GM12878 (cell line): ENCODE measurements at regions not wholly inside any gene's neighbourhood (a gene's known extent, or its start where the extent isn't known, plus 50 kb on each side); places are given as distances from the start of the nearest gene placed in this dataset.

Experiments
- ATAC-seq: fragments of 200-7000 bp; cut with Tn5 transposase; 3 replicates; pipeline ENCODE4 v1.9.1; 2020; ENCODE audit warnings: mild to moderate bottlenecking, moderate library complexity
- BruUV-seq: library from RNA; stranded (reverse); fragments of 400-500 nt; replicated peaks from 2 replicates; lab custom pipeline; 2021; lab: Mats Ljungman, UMichigan
- CTCF ChIA-PET: fragments of 300-600 bp; sonication (Branson Sonifier 250); formaldehyde crosslinking; extraction: SDS; loops from one replicate; lab custom pipeline; 2021; ENCODE audit warnings: inconsistent platforms; lab: Yijun Ruan, JAX
- POLR2A ChIA-PET: fragments of 350-600 bp; formaldehyde crosslinking; extraction: SDS; loops from one replicate; lab custom pipeline; 2021; ENCODE audit warnings: inconsistent platforms; lab: Charles Lee
- RAD21 ChIA-PET: fragments of 300-600 bp; sonication (Branson Sonifier 250); formaldehyde crosslinking; loops from one replicate; lab custom pipeline; 2023; ENCODE audit warnings: antibody characterized with exemption; ENCODE audit not compliant: unreplicated experiment; lab: Charles Lee
- SMC1A ChIA-PET: fragments of 300-600 bp; sonication (Branson Sonifier 250); formaldehyde crosslinking; loops from one replicate; lab custom pipeline; 2023; ENCODE audit not compliant: unreplicated experiment, uncharacterized antibody; lab: Charles Lee
- DNase-seq: peaks from one replicate; pipeline ENCODE4 v3.0.0-alpha.2; 2011; ENCODE audit warnings: low read depth, low spot score
- FAIRE-seq: peaks from 3 replicates; lab custom pipeline; 2011; peaks lifted over from hg19 to GRCh38; lab: Jason Lieb, UNC
- H2AFZ ChIP-seq: 2 replicates; pipeline ENCODE4 v1.6.0; 2011; ENCODE audit warnings: low read depth, low read length, control low read depth; ENCODE audit not compliant: control insufficient read depth
- H3K27ac ChIP-seq: 2 replicates; pipeline ENCODE4 v1.5.1; 2011; ENCODE audit warnings: control low read depth; ENCODE audit not compliant: control insufficient read depth, insufficient read depth
- H3K27me3 ChIP-seq, 2 experiments: replicated peaks in 1 of 2; 2 replicates each; pipeline versions ENCODE4 v1.6.0 to v1.6.1; 2011; ENCODE audit warnings: low read length in 1 of 2; ENCODE audit not compliant: control insufficient read depth in 2 of 2, insufficient read depth in 2 of 2
- H3K36me3 ChIP-seq, 2 experiments: 2 replicates each; pipeline ENCODE4 v1.5.1; 2011; ENCODE audit warnings: low read length in 1 of 2; ENCODE audit not compliant: control insufficient read depth in 2 of 2, insufficient read depth in 2 of 2
- H3K4me1 ChIP-seq: 2 replicates; pipeline ENCODE4 v1.6.1; 2011; ENCODE audit warnings: mild to moderate bottlenecking, low read length, moderate library complexity, mixed read lengths; ENCODE audit not compliant: control insufficient read depth, insufficient read depth
- H3K4me2 ChIP-seq: 2 replicates; pipeline ENCODE4 v1.6.0; 2011; ENCODE audit warnings: control low read depth; ENCODE audit not compliant: control insufficient read depth, insufficient read depth
- H3K4me3 ChIP-seq: fragments of 200-600 bp; sonication (generic); 2 replicates; pipeline ENCODE4 v1.5.1; 2016
- H3K79me2 ChIP-seq: 2 replicates; pipeline ENCODE4 v1.6.0; 2011; ENCODE audit warnings: low read length; ENCODE audit not compliant: control insufficient read depth, insufficient read depth
- H3K9ac ChIP-seq: 2 replicates; pipeline ENCODE4 v1.8.0; 2011; ENCODE audit warnings: low read length, control low read depth, mixed read lengths; ENCODE audit not compliant: control insufficient read depth, insufficient read depth
- H3K9me3 ChIP-seq: replicated peaks from 3 replicates; pipeline ENCODE4 v1.5.1; 2011; ENCODE audit warnings: mild to moderate bottlenecking, low read length; ENCODE audit not compliant: control insufficient read depth, insufficient read depth
- H4K20me1 ChIP-seq: 2 replicates; pipeline ENCODE4 v1.6.0; 2011; ENCODE audit not compliant: control insufficient read depth, insufficient read depth
- CBFB ChIP-seq: IDR thresholded peaks from 2 replicates; pipeline ENCODE4 v1.6.1; 2016; ENCODE audit warnings: antibody characterized with exemption, low read depth
- CEBPB ChIP-seq, 2 experiments: fragments of 150-350 bp in 1 of 2; IDR thresholded peaks; 2 replicates each; pipeline ENCODE4 v1.6.1; 2012 to 2014; ENCODE audit warnings: low read depth in 2 of 2, low read length in 2 of 2, borderline replicate concordance in 1 of 2, inconsistent platforms in 1 of 2
- CTCF ChIP-seq, 3 experiments: IDR thresholded peaks in 2 of 3; conservative IDR thresholded peaks in 1 of 3; 2 replicates each; pipeline ENCODE4 v1.5.1; 2011; ENCODE audit warnings: low read depth in 3 of 3, low read length in 3 of 3, mild to moderate bottlenecking in 3 of 3, control low read depth in 2 of 3, moderate library complexity in 2 of 3, inconsistent platforms in 1 of 3, mixed read lengths in 1 of 3; ENCODE audit not compliant: control insufficient read depth in 2 of 3, insufficient read depth in 1 of 3; ENCODE audit errors: extremely low read depth in 1 of 3
- ELK1 ChIP-seq: IDR thresholded peaks from 2 replicates; pipeline ENCODE4 v1.6.1; 2012; ENCODE audit warnings: low read depth, low read length, improper control_type of control experiment
- HDAC6 ChIP-seq: fragments of 200-600 bp; sonication (generic); IDR thresholded peaks from one replicate; pipeline ENCODE4 v1.8.0; 2017; ENCODE audit warnings: antibody characterized with exemption; ENCODE audit not compliant: unreplicated experiment
- MTA2 ChIP-seq: fragments of 450-650 bp; IDR thresholded peaks from 2 replicates; pipeline ENCODE4 v1.6.1; 2016; ENCODE audit warnings: low read depth, mild to moderate bottlenecking, moderate library complexity
- NFXL1 ChIP-seq: fragments of 450-650 bp; IDR thresholded peaks from 2 replicates; pipeline ENCODE4 v1.6.1; 2017; ENCODE audit warnings: antibody characterized with exemption, mild to moderate bottlenecking, borderline replicate concordance
- POLR2AphosphoS2 ChIP-seq: IDR thresholded peaks from 2 replicates; pipeline ENCODE4 v1.6.1; 2011; ENCODE audit warnings: low read depth, mild to moderate bottlenecking, low read length, improper control_type of control experiment, moderate library complexity
- RB1 ChIP-seq: fragments of 450-650 bp; formaldehyde crosslinking; IDR thresholded peaks from 2 replicates; pipeline ENCODE4 v1.6.1; 2017; ENCODE audit warnings: mild to moderate bottlenecking, borderline replicate concordance
- STAT1 ChIP-seq: fragments of 450-650 bp; conservative IDR thresholded peaks from 2 replicates; pipeline ENCODE4 v1.6.1; 2014; ENCODE audit warnings: antibody characterized with exemption, mild to moderate bottlenecking
- SUZ12 ChIP-seq: fragments of 200-600 bp; sonication (generic); IDR thresholded peaks from one replicate; pipeline ENCODE4 v1.6.1; 2018; ENCODE audit warnings: antibody characterized with exemption, mild to moderate bottlenecking; ENCODE audit not compliant: unreplicated experiment
- WGBS: methylation state at CpG from one replicate; pipeline ENCODE4 v1.1.6; 2016; ENCODE audit warnings: low lambda C conversion rate; ENCODE audit not compliant: insufficient replicate concordance, insufficient coverage; ENCODE audit errors: missing lambda C conversion rate; 5-methylcytosine and 5-hydroxymethylcytosine counted together
- in situ Hi-C: fragments of 300-500 bp; cut with MboI; formaldehyde crosslinking; loops from 9 replicates; pipeline ENCODE4 v1.14.3; 2018; ENCODE audit warnings: mixed read lengths
- intact Hi-C: fragments of 100-400 bp; cut with micrococcal nuclease; formaldehyde crosslinking; loops from one replicate; pipeline ENCODE4 v1.14.2; 2022; ENCODE audit not compliant: unreplicated experiment

GRCh38 chr22:48884324-48884723, 943.3 kb downstream of the BRD1 start:
- no peak overlapping the region for H3K4me2 ChIP-seq
- H3K79me2 ChIP-seq = no peaks in the 10 kb centered on the region
- TF ChIP-seq NFXL1 (no peak), STAT1 (no peak), ELK1 (no peak), CEBPB (IDR thresholded peaks at IDR 0.05; ENCODE audit: borderline replicate concordance in 1 of 2, low read depth in 2 of 2, low read length in 2 of 2) (no peak), RB1 (no peak), POLR2AphosphoS2 (no peak), MTA2 (no peak), CTCF (IDR thresholded peaks at IDR 0.05 in 2 of 3, conservative IDR thresholded peaks at IDR 0.05 in 1 of 3; ENCODE audit: control insufficient read depth in 2 of 3, extremely low read depth in 1 of 3, insufficient read depth in 1 of 3, low read depth in 3 of 3, low read length in 3 of 3) (no peak), HDAC6 (no peak), CBFB (no peak), SUZ12 (no peak)
- no peaks in the 10 kb centered on the region for H3K27me3 ChIP-seq
- DNase-seq (no peak), FAIRE-seq (no peak), ATAC-seq (no peak)
- H3K4me3 ChIP-seq = no peak overlapping the region
- intact Hi-C loops (no loop called here), in situ Hi-C loops (no loop called here)
- BruUV-seq = no TSS peak
- no peaks in the 10 kb centered on the region for H3K4me1 ChIP-seq
- H3K27ac ChIP-seq = no peak overlapping the region
- POLR2A ChIA-PET = no interaction called here
- H4K20me1 ChIP-seq = no peaks in the 10 kb centered on the region
- no peak overlapping the region for H2AFZ ChIP-seq
- RAD21 ChIA-PET = no interaction called here
- SMC1A ChIA-PET = no interaction called here
- no peak overlapping the region for H3K9ac ChIP-seq
- 53% methylated on average over 12 of the region's 12 CpGs for WGBS
- CTCF ChIA-PET = no interaction called here
- no peaks in the 10 kb centered on the region for H3K36me3 ChIP-seq
- H3K9me3 ChIP-seq = peaks cover 4% of the 10 kb centered on the region; the same call in 2 of the 3 replicates
